GM12891 (cell line): ENCODE measurements at regions not wholly inside any gene's neighbourhood (a gene's known extent, or its start where the extent isn't known, plus 50 kb on each side); places are given as distances from the start of the nearest gene placed in this dataset.

Source experiments
- DNase-seq: peaks from one replicate; pipeline ENCODE4 v3.0.0; 2011; ENCODE audit warnings: low spot score; ENCODE audit not compliant: insufficient read length
- FAIRE-seq: peaks from 2 replicates; lab custom pipeline; 2011; peaks lifted over from hg19 to GRCh38; lab: Jason Lieb, UNC
- PAX5 ChIP-seq: IDR thresholded peaks from 2 replicates; pipeline ENCODE4 v1.6.1; 2011; ENCODE audit warnings: low read length, moderate library complexity, mild to moderate bottlenecking; ENCODE audit not compliant: insufficient read depth, severe bottlenecking
- POLR2A ChIP-seq: IDR thresholded peaks from 2 replicates; pipeline ENCODE4 v1.6.1; 2011; ENCODE audit warnings: low read depth, low read length, control low read depth
- POLR2AphosphoS5 ChIP-seq: IDR thresholded peaks from 2 replicates; pipeline ENCODE4 v1.6.1; 2011; ENCODE audit warnings: low read depth, low read length, control low read depth
- POU2F2 ChIP-seq: IDR thresholded peaks from 2 replicates; pipeline ENCODE4 v1.6.1; 2011; ENCODE audit warnings: low read depth, mild to moderate bottlenecking, control low read depth, low read length, moderate library complexity
- SPI1 ChIP-seq: IDR thresholded peaks from 2 replicates; pipeline ENCODE4 v1.6.1; 2011; ENCODE audit warnings: low read depth, low read length, control low read depth
- TAF1 ChIP-seq: IDR thresholded peaks from 2 replicates; pipeline ENCODE4 v1.6.1; 2011; ENCODE audit warnings: low read depth, low read length, control low read depth

- FAIRE-seq (no peak), DNase-seq (no peak)
- TF ChIP-seq TAF1, result no peak
- TF ChIP-seq POU2F2, result no peak
- no peak for TF ChIP-seq PAX5
- TF ChIP-seq SPI1, result no peak
- no peak for TF ChIP-seq POLR2AphosphoS5
- no peak for TF ChIP-seq POLR2A
Observed at GRCh38 chr5:2461701-2462691, 289.5 kb downstream of the IRX2 start.

GRCh38 chr5:2460098-2460497 is 291.4 kb downstream of the IRX2 start:
- DNase-seq, result no peak
- no peak for FAIRE-seq
- TF ChIP-seq TAF1 (no peak), SPI1 (no peak), POLR2AphosphoS5 (no peak), PAX5 (no peak), POLR2A (no peak), POU2F2 (no peak)

GRCh38 chr5:2459251-2459650 is 292.2 kb downstream of the IRX2 start:
- TF ChIP-seq POLR2AphosphoS5 (no peak), POU2F2 (no peak), PAX5 (no peak), TAF1 (no peak), POLR2A (no peak), SPI1 (no peak)
- DNase-seq, result no peak
- FAIRE-seq, result no peak

DNA sequence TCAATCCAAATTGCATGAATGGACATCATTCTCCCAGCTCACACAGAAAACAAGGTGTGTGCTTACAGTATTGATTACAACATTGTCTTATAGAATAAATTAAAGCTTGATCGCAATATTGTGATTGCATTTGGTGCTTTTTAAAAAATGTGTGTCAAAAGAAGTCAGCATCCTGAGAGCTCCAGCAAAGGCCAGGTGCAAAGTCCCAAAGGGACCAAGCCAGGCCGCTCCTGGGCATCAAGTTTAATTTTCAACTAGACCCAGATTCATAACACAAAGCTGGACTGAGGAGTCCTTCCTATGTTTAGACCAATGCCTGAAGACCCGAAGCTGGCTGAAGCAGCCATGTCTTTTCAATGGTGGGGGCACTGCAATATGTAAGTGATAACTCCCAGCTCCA is 295.6 kb downstream of the IRX2 start:
- FAIRE-seq (no peak), DNase-seq (no peak)
- TF ChIP-seq POLR2AphosphoS5, result no peak
- TF ChIP-seq TAF1, result no peak
- TF ChIP-seq POU2F2, result no peak
- no peak for TF ChIP-seq PAX5
- no peak for TF ChIP-seq POLR2A
- TF ChIP-seq SPI1, result no peak

DNA sequence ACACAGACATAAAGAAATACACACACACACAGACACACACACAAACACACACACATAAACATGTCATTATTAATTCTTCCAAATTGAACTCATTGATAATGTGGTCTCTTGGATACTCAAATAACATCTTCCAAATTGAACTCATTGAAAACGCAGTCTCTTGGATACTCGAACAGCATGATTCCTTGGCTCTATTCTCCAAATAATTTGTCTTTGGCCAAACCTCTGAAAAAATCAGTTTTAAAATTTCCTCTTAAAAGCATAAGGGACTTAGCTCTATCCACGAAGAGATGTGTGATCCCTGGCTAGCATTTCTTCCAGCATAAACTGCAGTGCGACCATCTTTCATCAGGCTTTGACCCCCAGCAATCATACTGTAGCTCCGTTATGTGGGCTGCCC is 296.6 kb downstream of the IRX2 start:
- TF ChIP-seq SPI1, result no peak
- no peak for TF ChIP-seq POLR2A
- TF ChIP-seq PAX5, result no peak
- no peak for TF ChIP-seq TAF1
- TF ChIP-seq POU2F2, result no peak
- no peak for TF ChIP-seq POLR2AphosphoS5
- no peak for FAIRE-seq
- DNase-seq, result no peak

- TF ChIP-seq TAF1, result no peak
- no peak for TF ChIP-seq POLR2AphosphoS5
- TF ChIP-seq POLR2A, result no peak
- TF ChIP-seq POU2F2, result no peak
- no peak for DNase-seq
Observed at GRCh38 chr5:2453781-2454180, 297.7 kb downstream of the IRX2 start.

DNA sequence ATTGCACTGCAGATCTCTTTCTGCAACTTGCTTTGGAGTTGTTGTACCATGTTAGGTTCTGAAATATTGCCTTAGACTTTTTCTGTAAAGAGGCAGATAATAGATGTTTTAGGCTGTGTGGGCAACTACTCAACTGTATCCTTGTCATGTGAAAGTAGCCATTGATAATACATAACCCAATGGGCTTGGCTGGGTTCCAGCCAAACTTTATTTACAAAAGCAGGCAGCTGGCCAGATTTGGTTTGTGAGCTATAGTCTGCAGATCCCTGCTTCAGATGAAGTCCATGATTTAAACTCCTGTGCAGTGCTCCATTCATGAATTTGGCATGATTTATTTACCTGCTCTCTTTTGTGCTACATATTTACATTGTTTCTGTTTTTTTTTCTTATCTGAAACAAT is 300.4 kb downstream of the IRX2 start:
- FAIRE-seq (no peak), DNase-seq (no peak)
- no peak for TF ChIP-seq PAX5
- TF ChIP-seq POU2F2, result no peak
- TF ChIP-seq SPI1, result no peak
- no peak for TF ChIP-seq TAF1
- no peak for TF ChIP-seq POLR2AphosphoS5
- TF ChIP-seq POLR2A, result no peak

More at GRCh38 chr5:2453781-2454180, 297.7 kb downstream of the IRX2 start:
- FAIRE-seq, result no peak

- FAIRE-seq, result no peak
- no peak for TF ChIP-seq PAX5
- no peak for TF ChIP-seq POLR2AphosphoS5
- no peak for TF ChIP-seq TAF1
- no peak for TF ChIP-seq POLR2A
- TF ChIP-seq SPI1, result no peak
- TF ChIP-seq POU2F2, result no peak
- DNase-seq, result no peak
Observed at GRCh38 chr5:2442496-2443354, 308.8 kb downstream of the IRX2 start.

- no peak for TF ChIP-seq TAF1
- no peak for TF ChIP-seq POLR2AphosphoS5
- no peak for TF ChIP-seq SPI1
- TF ChIP-seq POU2F2, result no peak
- TF ChIP-seq PAX5, result no peak
- no peak for TF ChIP-seq POLR2A
- no peak for FAIRE-seq
- no peak for DNase-seq
Observed at GRCh38 chr5:2441495-2442180, 309.8 kb downstream of the IRX2 start.
